ENCODE measurements at regions not wholly inside any gene's neighbourhood (a gene's known extent, or its start where the extent isn't known, plus 50 kb on each side); places are given as distances from the start of the nearest gene placed in this dataset.

DNA sequence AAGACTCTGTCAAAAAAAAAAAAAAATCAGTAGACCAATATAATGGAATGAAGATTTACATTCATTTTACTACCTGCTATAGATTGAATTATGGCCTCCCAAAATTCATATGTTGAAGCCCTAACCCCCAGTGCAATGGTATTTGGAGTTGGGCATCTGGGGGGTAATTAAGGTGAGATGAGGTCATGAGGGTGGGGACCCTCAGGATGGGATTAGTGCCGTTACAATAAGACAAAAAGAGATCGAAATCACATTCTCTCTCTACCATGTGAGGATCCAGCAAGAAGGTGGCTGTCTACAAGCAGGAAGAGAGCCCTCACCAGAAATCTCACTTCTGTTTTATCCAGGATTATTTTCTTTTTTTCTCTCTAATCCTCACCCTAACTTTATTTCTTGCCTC is 100.6 kb upstream of the LOC128125822 start:
- TF ChIP-seq, protein P1, sequence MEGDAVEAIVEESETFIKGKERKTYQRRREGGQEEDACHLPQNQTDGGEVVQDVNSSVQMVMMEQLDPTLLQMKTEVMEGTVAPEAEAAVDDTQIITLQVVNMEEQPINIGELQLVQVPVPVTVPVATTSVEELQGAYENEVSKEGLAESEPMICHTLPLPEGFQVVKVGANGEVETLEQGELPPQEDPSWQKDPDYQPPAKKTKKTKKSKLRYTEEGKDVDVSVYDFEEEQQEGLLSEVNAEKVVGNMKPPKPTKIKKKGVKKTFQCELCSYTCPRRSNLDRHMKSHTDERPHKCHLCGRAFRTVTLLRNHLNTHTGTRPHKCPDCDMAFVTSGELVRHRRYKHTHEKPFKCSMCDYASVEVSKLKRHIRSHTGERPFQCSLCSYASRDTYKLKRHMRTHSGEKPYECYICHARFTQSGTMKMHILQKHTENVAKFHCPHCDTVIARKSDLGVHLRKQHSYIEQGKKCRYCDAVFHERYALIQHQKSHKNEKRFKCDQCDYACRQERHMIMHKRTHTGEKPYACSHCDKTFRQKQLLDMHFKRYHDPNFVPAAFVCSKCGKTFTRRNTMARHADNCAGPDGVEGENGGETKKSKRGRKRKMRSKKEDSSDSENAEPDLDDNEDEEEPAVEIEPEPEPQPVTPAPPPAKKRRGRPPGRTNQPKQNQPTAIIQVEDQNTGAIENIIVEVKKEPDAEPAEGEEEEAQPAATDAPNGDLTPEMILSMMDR (conservative IDR thresholded peaks at IDR 0.05 in 1 of 2, IDR thresholded peaks at IDR 0.05 in 1 of 2; ENCODE audit: low read depth in 1 of 2, low read length in 2 of 2) = no peak
- TF ChIP-seq EZH2 (IDR thresholded peaks at IDR 0.05; ENCODE audit: low read length, missing control alignments) = no peak
